C4-2B (cell line): ENCODE measurements at regions not wholly inside any gene's neighbourhood (a gene's known extent, or its start where the extent isn't known, plus 50 kb on each side); places are given as distances from the start of the nearest gene placed in this dataset.

Experiments used
- H3K27ac ChIP-seq: fragments of 450-650 bp; 2 replicates; pipeline ENCODE4 v1.5.1; 2017
- CTCF ChIP-seq: fragments of 450-650 bp; conservative IDR thresholded peaks from 2 replicates; pipeline ENCODE4 v1.5.1; 2017; ENCODE audit warnings: mild to moderate bottlenecking
- ZFX ChIP-seq: fragments of 450-650 bp; IDR thresholded peaks from 2 replicates; pipeline ENCODE4 v1.6.1; 2017

- no peak for TF ChIP-seq CTCF
- no peak for TF ChIP-seq ZFX
- no peak overlapping the region for H3K27ac ChIP-seq
These were observed 130.9 kb downstream of the EMX2 start for GRCh38 chr10:117673230-117674010.

- H3K27ac ChIP-seq = no peak overlapping the region
- no peak for TF ChIP-seq ZFX
- no peak for TF ChIP-seq CTCF
These were observed 131.7 kb downstream of the EMX2 start for GRCh38 chr10:117674201-117674600.

GRCh38 chr10:117674646-117675045 lies 132.1 kb downstream of the EMX2 start:
- H3K27ac ChIP-seq = no peak overlapping the region
- no peak for TF ChIP-seq CTCF
- TF ChIP-seq ZFX = no peak

GRCh38 chr10:117675514-117676055 lies 133.0 kb downstream of the EMX2 start:
- TF ChIP-seq CTCF (no peak), ZFX (no peak)
- H3K27ac ChIP-seq = no peak overlapping the region

- H3K27ac ChIP-seq = no peak overlapping the region
- TF ChIP-seq ZFX (no peak), CTCF (no peak)
These were observed 134.7 kb downstream of the EMX2 start for GRCh38 chr10:117677239-117677638.

- no peak for TF ChIP-seq CTCF
- no peak for TF ChIP-seq ZFX
These were observed 135.4 kb downstream of the EMX2 start for GRCh38 chr10:117677890-117678500.

GRCh38 chr10:117680601-117681000 lies 138.1 kb downstream of the EMX2 start:
- no peak for TF ChIP-seq ZFX
- TF ChIP-seq CTCF = no peak
- no peak overlapping the region for H3K27ac ChIP-seq

More at GRCh38 chr10:117677890-117678500, 135.4 kb downstream of the EMX2 start:
- H3K27ac ChIP-seq = no peak overlapping the region
